Nephron progenitor cell (in vitro differentiated cells): ENCODE measurements at regions not wholly inside any gene's neighbourhood (a gene's known extent, or its start where the extent isn't known, plus 50 kb on each side); places are given as distances from the start of the nearest gene placed in this dataset.

ENCODE experiments used
- DNase-seq: peaks from one replicate; pipeline ENCODE4 v3.0.0; 2021
- H3K27ac Mint-ChIP-seq: 2 replicates; pipeline ENCODE4 v1.8.0; 2021; ENCODE audit warnings: mild to moderate bottlenecking, moderate library complexity, mixed read lengths
- H3K27me3 Mint-ChIP-seq: 2 replicates; pipeline ENCODE4 v1.8.0; 2021; ENCODE audit warnings: mild to moderate bottlenecking, low read depth, mixed read lengths; ENCODE audit not compliant: poor library complexity
- H3K36me3 Mint-ChIP-seq: 2 replicates; pipeline ENCODE4 v1.8.0; 2021; ENCODE audit warnings: low read depth, mixed read lengths
- H3K4me1 Mint-ChIP-seq: 2 replicates; pipeline ENCODE4 v1.8.0; 2021; ENCODE audit warnings: mixed read lengths
- H3K4me3 Mint-ChIP-seq: 2 replicates; pipeline ENCODE4 v1.8.0; 2021; ENCODE audit warnings: mild to moderate bottlenecking, moderate library complexity, mixed read lengths
- H3K9me3 Mint-ChIP-seq: 2 replicates; pipeline ENCODE4 v1.8.0; 2021; ENCODE audit warnings: mild to moderate bottlenecking, moderate library complexity, mixed read lengths
- TF ChIP-seq, protein P1 (sequence below): fragments of 200-600 bp; sonication (generic); IDR thresholded peaks from 2 replicates; pipeline ENCODE4 v1.5.0; 2021; ENCODE audit warnings: antibody characterized with exemption

DNA sequence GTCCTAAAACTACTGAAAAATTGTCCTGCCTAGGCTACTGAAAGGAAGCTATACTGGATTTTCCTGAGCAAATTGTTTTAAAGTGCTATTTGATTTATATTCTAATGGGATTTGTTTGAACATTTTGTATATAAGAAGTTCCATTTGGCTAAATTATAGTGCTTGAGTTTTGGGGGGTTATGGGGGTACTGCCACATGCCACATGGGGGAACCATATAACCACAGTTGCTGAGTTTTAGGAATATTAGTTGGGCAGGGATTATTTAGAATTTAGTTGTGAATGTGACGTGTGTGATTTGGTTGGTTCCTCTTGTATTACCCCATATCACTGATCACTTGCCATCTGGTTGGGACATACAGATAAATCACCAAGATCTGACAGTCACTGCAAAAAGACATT, 224.5 kb upstream of the TAPT1 start:
- Mint-ChIP-seq H3K9me3 (peaks cover 6% of the 10 kb centered on the region), H3K4me3 (no peak overlapping the region), H3K36me3 (no peaks in the 10 kb centered on the region), H3K27me3 (no peaks in the 10 kb centered on the region), H3K4me1 (peaks cover 37% of the 10 kb centered on the region), H3K27ac (no peak overlapping the region)
- TF ChIP-seq, protein P1, sequence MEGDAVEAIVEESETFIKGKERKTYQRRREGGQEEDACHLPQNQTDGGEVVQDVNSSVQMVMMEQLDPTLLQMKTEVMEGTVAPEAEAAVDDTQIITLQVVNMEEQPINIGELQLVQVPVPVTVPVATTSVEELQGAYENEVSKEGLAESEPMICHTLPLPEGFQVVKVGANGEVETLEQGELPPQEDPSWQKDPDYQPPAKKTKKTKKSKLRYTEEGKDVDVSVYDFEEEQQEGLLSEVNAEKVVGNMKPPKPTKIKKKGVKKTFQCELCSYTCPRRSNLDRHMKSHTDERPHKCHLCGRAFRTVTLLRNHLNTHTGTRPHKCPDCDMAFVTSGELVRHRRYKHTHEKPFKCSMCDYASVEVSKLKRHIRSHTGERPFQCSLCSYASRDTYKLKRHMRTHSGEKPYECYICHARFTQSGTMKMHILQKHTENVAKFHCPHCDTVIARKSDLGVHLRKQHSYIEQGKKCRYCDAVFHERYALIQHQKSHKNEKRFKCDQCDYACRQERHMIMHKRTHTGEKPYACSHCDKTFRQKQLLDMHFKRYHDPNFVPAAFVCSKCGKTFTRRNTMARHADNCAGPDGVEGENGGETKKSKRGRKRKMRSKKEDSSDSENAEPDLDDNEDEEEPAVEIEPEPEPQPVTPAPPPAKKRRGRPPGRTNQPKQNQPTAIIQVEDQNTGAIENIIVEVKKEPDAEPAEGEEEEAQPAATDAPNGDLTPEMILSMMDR: no peak
- DNase-seq: no peak

DNA sequence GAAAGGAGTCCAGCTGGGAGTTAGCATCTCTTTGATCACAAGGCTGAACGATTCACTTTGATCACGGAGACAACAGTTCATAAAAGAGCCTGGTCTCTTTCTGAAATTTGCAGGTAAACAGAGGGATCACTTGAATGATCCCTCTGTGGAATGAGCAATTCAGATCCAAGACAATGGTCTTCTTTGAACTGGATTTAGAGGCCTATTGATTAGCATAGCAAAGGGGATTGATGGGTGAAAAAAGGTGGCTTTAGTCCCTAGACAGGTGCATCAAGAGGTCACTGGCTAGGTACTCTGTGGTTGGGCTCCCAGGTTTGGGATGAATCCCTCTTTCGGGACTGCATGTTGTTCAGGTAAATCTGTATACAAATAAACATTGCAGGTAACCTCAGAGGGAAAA, 223.8 kb upstream of the TAPT1 start:
- TF ChIP-seq, protein P1: no peak
- H3K27ac Mint-ChIP-seq: peak overlapping the region; percentile 15
- H3K27me3 Mint-ChIP-seq: no peaks in the 10 kb centered on the region
- DNase-seq: no peak
- H3K36me3 Mint-ChIP-seq: no peaks in the 10 kb centered on the region
- H3K4me3 Mint-ChIP-seq: no peak overlapping the region
- peaks cover 6% of the 10 kb centered on the region for H3K9me3 Mint-ChIP-seq
- peaks cover 37% of the 10 kb centered on the region for H3K4me1 Mint-ChIP-seq

DNA sequence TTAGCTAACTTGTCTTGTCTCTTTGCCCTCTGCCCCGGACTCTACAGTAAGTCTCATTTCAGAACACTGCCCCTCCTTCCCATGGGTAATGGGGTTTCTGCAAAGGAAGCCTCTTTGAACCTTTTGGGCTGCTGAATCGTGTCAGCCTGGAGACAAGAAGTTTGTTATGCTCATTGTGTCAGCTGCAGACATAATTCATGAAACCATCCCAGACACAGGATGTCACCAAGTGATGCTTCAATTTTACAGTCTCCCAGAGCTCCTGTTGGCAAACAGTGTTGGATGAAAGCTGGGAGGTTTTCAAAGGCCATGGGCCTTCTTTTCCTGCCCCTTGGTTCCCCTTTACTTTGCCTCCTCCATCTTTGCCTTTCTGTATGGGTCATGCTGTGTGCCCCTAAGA, 223.1 kb upstream of the TAPT1 start:
- H3K36me3 Mint-ChIP-seq: no peaks in the 10 kb centered on the region
- no peak overlapping the region for H3K4me3 Mint-ChIP-seq
- TF ChIP-seq, protein P1: no peak
- peaks cover 37% of the 10 kb centered on the region for H3K4me1 Mint-ChIP-seq
- no peaks in the 10 kb centered on the region for H3K27me3 Mint-ChIP-seq
- peaks cover 6% of the 10 kb centered on the region for H3K9me3 Mint-ChIP-seq
- no peak for DNase-seq
- H3K27ac Mint-ChIP-seq: peak overlapping the region; percentile 15

DNA sequence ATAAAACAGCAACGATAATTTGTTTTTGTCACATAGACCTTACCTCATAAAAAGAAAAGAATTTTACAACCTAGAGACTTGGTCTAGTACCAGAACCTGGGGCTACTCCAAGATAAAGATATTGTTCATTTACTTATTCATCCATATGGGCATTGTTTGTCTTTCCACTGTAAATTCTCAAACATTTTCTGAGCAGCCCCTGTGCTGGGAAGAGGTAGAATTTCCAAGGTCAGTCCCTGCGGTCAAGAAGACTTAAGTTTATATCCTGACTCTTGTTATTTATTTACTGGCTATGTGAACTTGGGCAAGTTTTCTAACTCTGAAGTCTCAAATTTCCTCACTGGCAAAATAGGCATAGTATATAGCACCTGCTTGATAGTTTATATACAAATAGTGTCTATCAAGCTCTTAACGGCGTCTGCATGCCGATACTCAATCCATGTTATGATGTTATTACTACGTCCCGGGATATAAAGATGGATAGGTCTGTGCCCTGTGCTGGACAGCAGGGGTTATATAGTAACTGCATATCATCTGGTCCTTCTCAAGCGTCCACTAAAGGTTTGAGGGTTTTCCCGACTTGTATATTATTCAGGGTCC, 222.1 kb upstream of the TAPT1 start:
- H3K36me3 Mint-ChIP-seq: no peaks in the 10 kb centered on the region
- H3K9me3 Mint-ChIP-seq: peaks cover 6% of the 10 kb centered on the region

DNA sequence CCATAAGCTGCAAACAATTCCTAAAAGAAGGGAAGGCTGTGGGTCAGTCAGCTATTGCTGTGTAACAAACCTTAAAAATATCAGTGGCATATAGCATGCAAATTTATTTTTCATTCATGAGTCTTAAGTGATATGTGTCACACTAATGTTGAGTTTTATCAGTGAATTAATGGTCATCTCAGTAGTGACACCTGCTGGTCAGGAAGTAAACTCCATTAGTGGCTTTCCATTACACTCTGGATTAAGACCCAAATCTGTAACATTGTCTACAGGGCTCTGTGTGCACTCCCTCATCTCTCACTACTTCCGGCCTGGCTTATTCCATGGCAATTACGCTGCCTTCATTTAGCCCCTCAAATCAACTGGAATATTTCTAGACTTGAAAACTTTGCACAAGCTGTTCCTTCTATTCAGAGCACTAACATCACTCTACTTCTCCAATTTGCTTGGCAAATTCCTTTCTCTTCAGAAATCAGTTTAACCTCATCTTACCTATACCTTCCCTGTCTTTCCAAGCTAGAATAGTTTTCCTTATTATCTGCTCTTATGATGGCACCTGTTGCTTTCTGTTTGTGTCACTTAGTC, 217.3 kb upstream of the TAPT1 start:
- peaks cover 16% of the 10 kb centered on the region for H3K4me1 Mint-ChIP-seq
- DNase-seq: no peak
- no peak overlapping the region for H3K4me3 Mint-ChIP-seq
- no peaks in the 10 kb centered on the region for H3K27me3 Mint-ChIP-seq
- H3K9me3 Mint-ChIP-seq: no peaks in the 10 kb centered on the region
- TF ChIP-seq, protein P1: peak; percentile 67
- H3K36me3 Mint-ChIP-seq: no peaks in the 10 kb centered on the region
- H3K27ac Mint-ChIP-seq: no peak overlapping the region

More for the DNA sequence above, 222.1 kb upstream of the TAPT1 start:
- peak overlapping the region; percentile 15 for H3K27ac Mint-ChIP-seq
- TF ChIP-seq, protein P1: no peak
- DNase-seq: no peak
- H3K4me3 Mint-ChIP-seq: no peak overlapping the region
- H3K4me1 Mint-ChIP-seq: peaks cover 37% of the 10 kb centered on the region
- H3K27me3 Mint-ChIP-seq: no peaks in the 10 kb centered on the region

DNA sequence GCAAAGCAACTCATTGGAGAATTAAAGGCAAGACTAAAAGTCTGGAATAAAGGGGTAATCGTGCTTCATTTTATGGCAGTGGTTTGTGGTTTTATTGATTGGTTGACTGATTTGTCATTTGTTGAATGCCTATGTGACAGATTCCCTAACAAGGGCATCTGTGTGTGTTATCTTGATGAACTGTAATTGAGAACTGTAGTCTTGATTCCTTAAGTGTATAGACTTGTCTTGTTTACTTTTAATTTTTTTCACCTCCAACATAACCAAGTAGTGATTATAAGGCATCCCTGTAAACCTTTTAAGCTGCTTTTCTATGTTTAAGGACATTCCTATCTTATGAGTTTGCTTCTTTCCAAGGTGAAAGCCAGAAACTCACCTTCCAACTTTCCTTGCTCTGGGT, 216.0 kb upstream of the TAPT1 start:
- no peaks in the 10 kb centered on the region for H3K27me3 Mint-ChIP-seq
- no peak for DNase-seq
- no peak overlapping the region for H3K4me3 Mint-ChIP-seq
- peaks cover 13% of the 10 kb centered on the region for H3K9me3 Mint-ChIP-seq
- TF ChIP-seq, protein P1: no peak
- H3K27ac Mint-ChIP-seq: no peak overlapping the region
- H3K36me3 Mint-ChIP-seq: peaks cover 6% of the 10 kb centered on the region
- peaks cover 7% of the 10 kb centered on the region for H3K4me1 Mint-ChIP-seq
